ENCODE measurements at regions not wholly inside any gene's neighbourhood (a gene's known extent, or its start where the extent isn't known, plus 50 kb on each side); places are given as distances from the start of the nearest gene placed in this dataset.

DNA sequence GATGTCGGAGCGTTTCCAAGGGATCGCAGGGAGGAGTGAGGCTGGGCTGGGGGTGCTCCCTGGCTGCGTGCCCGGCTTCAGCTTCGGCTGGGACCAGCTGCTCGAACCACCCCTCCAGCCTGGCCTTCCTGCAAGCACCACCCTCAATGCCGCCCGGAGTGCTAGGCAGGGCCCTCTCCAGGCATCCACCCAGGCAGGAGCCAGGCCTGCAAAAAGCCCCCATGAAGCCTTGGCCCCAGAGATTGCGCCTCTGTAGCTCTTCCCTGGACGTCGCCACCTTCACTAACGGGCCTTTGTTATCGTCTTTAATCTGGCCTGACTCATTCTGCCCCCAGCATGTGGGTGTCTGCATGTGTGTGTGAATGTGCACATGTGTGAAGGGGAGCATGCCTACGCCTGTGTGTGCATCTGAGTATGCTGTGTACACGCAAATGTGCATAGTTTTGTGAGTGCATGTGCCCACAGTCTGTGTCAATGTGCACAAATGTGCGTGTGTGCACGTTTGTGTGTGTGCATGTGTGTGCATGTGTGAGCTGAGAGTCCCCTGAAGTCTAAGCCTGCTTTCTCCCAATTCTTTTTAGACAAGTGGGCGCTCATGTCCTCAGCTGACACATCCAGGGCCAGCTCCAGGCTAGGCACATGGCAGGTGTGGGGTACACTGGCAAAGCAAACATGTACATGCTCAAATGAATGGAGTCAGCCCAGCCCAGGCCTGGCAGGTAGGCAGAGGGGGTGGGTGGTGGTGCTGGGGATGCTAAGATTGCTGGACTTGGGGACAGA, 195.4 kb upstream of the C14orf180 start:
- no peak for ATAC-seq
- Histone ChIP-seq H3K4me1 (no peaks in the 10 kb centered on the region), H3K4me2 (no peak overlapping the region), H3K27ac (no peak overlapping the region), H3K9me3 (peaks cover 19% of the 10 kb centered on the region; the same call in 2 of the 3 replicates), H3K4me3 (no peak overlapping the region)
- TF ChIP-seq CBX2 (IDR thresholded peaks at IDR 0.05; ENCODE audit: borderline replicate concordance, low read depth) (no peak), POLR2A (IDR thresholded peaks at IDR 0.05; ENCODE audit: low read length) (no peak)
- FAIRE-seq, result no peak
- ChIA-PET POLR2A (no interaction called here), CTCF (interaction anchor here (0.9 kb wide), 1 partner anchor 14 kb away, joined by 3 read pairs; no protein-coding TSS in a partner anchor)
- 50% methylated on average over 9 of the region's 19 CpGs for WGBS (ENCODE audit: missing lambda C conversion rate)
- no peak for DNase-seq (ENCODE audit: low read depth in 1 of 2, low spot score in 1 of 2)

DNA sequence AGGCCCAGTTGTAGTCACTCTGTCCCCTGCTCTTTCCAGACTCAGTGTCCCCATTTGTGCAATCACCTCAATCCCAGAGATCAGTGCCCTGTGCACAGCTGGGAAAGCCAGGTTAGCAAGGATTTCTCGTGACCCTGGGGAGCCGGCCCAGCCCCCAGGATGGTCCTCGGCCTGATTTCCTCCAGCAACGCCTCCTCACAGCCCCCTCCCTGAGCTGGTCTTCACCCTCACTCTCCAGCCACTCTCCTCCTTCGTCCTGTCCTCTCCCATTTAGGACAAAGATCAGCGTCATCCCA, 194.8 kb upstream of the C14orf180 start:
- Histone ChIP-seq H3K9me3 (peaks cover 19% of the 10 kb centered on the region; the same call in 2 of the 3 replicates), H3K27ac (no peak overlapping the region), H3K4me3 (no peak overlapping the region), H3K4me2 (no peak overlapping the region), H3K4me1 (no peaks in the 10 kb centered on the region)
- ATAC-seq (no peak), DNase-seq (ENCODE audit: low read depth in 1 of 2, low spot score in 1 of 2) (no peak), FAIRE-seq (no peak)
- TF ChIP-seq JUN (IDR thresholded peaks at IDR 0.05), result no peak
- no peak for TF ChIP-seq SMC3 (IDR thresholded peaks at IDR 0.05)
- no peak for TF ChIP-seq HOXB5 (CRISPR knock-in tag; IDR thresholded peaks at IDR 0.05)
- TF ChIP-seq, protein P1, sequence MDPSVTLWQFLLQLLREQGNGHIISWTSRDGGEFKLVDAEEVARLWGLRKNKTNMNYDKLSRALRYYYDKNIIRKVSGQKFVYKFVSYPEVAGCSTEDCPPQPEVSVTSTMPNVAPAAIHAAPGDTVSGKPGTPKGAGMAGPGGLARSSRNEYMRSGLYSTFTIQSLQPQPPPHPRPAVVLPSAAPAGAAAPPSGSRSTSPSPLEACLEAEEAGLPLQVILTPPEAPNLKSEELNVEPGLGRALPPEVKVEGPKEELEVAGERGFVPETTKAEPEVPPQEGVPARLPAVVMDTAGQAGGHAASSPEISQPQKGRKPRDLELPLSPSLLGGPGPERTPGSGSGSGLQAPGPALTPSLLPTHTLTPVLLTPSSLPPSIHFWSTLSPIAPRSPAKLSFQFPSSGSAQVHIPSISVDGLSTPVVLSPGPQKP (IDR thresholded peaks at IDR 0.05; ENCODE audit: low read depth, low read length), result no peak
- TF ChIP-seq ESRRA (IDR thresholded peaks at IDR 0.05; ENCODE audit: borderline replicate concordance, low read length), result no peak
- TF ChIP-seq CEBPB (IDR thresholded peaks at IDR 0.05), result no peak
- TF ChIP-seq ZNF302 (CRISPR knock-in tag; IDR thresholded peaks at IDR 0.05), result no peak
- TF ChIP-seq, protein P2, sequence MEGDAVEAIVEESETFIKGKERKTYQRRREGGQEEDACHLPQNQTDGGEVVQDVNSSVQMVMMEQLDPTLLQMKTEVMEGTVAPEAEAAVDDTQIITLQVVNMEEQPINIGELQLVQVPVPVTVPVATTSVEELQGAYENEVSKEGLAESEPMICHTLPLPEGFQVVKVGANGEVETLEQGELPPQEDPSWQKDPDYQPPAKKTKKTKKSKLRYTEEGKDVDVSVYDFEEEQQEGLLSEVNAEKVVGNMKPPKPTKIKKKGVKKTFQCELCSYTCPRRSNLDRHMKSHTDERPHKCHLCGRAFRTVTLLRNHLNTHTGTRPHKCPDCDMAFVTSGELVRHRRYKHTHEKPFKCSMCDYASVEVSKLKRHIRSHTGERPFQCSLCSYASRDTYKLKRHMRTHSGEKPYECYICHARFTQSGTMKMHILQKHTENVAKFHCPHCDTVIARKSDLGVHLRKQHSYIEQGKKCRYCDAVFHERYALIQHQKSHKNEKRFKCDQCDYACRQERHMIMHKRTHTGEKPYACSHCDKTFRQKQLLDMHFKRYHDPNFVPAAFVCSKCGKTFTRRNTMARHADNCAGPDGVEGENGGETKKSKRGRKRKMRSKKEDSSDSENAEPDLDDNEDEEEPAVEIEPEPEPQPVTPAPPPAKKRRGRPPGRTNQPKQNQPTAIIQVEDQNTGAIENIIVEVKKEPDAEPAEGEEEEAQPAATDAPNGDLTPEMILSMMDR (IDR thresholded peaks at IDR 0.05), result no peak
- no peak for TF ChIP-seq HOXA7 (CRISPR knock-in tag; IDR thresholded peaks at IDR 0.05)
- TF ChIP-seq, protein P3, sequence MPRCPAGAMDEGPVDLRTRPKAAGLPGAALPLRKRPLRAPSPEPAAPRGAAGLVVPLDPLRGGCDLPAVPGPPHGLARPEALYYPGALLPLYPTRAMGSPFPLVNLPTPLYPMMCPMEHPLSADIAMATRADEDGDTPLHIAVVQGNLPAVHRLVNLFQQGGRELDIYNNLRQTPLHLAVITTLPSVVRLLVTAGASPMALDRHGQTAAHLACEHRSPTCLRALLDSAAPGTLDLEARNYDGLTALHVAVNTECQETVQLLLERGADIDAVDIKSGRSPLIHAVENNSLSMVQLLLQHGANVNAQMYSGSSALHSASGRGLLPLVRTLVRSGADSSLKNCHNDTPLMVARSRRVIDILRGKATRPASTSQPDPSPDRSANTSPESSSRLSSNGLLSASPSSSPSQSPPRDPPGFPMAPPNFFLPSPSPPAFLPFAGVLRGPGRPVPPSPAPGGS (IDR thresholded peaks at IDR 0.05), result no peak
- no peak for TF ChIP-seq HEYL (CRISPR knock-in tag; IDR thresholded peaks at IDR 0.05)
- TF ChIP-seq EP300 (IDR thresholded peaks at IDR 0.05), result no peak
- 44% methylated on average over 6 of the region's 6 CpGs for WGBS (ENCODE audit: missing lambda C conversion rate)
- POLR2A ChIA-PET, result no interaction called here
- CTCF ChIA-PET, result no interaction called here

DNA sequence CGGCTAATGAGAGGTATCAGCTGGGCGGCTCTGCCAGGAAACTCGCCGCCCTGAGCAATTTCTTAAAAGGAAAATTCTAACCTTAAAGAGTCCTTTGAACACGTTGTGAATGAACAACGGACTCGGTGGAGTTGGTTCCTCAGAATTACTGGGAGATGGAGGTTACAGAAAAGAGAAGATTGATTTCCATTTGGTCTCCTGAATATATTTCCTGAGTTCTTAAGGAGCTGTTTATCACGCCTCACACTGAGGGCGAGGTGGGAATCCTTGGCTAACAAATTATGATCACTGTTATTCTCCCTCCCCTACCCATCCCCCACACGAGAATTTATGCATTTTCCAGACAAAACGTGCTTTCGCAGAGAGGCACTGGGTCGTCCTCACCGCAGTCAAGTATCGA, 194.5 kb upstream of the C14orf180 start:
- ATAC-seq, result no peak
- ChIA-PET POLR2A (no interaction called here), CTCF (no interaction called here)
- H3K9me3 ChIP-seq, result peaks cover 19% of the 10 kb centered on the region; the same call in 2 of the 3 replicates
- no peak overlapping the region for H3K4me2 ChIP-seq
- H3K4me1 ChIP-seq, result no peaks in the 10 kb centered on the region
- 48% methylated on average over 15 of the region's 15 CpGs for WGBS (ENCODE audit: missing lambda C conversion rate)
- no peak overlapping the region for H3K27ac ChIP-seq
- TF ChIP-seq, protein P4, sequence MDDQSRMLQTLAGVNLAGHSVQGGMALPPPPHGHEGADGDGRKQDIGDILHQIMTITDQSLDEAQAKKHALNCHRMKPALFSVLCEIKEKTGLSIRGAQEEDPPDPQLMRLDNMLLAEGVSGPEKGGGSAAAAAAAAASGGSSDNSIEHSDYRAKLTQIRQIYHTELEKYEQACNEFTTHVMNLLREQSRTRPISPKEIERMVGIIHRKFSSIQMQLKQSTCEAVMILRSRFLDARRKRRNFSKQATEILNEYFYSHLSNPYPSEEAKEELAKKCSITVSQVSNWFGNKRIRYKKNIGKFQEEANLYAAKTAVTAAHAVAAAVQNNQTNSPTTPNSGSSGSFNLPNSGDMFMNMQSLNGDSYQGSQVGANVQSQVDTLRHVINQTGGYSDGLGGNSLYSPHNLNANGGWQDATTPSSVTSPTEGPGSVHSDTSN (IDR thresholded peaks at IDR 0.05), result no peak
- TF ChIP-seq CEBPB (IDR thresholded peaks at IDR 0.05) (no peak), ZSCAN20 (CRISPR knock-in tag; IDR thresholded peaks at IDR 0.05) (no peak), EHF (CRISPR knock-in tag; IDR thresholded peaks at IDR 0.05) (no peak)
- TF ChIP-seq, protein P5, sequence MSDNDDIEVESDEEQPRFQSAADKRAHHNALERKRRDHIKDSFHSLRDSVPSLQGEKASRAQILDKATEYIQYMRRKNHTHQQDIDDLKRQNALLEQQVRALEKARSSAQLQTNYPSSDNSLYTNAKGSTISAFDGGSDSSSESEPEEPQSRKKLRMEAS (IDR thresholded peaks at IDR 0.05), result no peak
- TF ChIP-seq, protein P6, sequence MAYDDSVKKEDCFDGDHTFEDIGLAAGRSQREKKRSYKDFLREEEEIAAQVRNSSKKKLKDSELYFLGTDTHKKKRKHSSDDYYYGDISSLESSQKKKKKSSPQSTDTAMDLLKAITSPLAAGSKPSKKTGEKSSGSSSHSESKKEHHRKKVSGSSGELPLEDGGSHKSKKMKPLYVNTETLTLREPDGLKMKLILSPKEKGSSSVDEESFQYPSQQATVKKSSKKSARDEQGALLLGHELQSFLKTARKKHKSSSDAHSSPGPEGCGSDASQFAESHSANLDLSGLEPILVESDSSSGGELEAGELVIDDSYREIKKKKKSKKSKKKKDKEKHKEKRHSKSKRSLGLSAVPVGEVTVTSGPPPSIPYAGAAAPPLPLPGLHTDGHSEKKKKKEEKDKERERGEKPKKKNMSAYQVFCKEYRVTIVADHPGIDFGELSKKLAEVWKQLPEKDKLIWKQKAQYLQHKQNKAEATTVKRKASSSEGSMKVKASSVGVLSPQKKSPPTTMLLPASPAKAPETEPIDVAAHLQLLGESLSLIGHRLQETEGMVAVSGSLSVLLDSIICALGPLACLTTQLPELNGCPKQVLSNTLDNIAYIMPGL (CRISPR knock-in tag; IDR thresholded peaks at IDR 0.05; ENCODE audit: borderline replicate concordance), result no peak
- TF ChIP-seq, protein P1 (IDR thresholded peaks at IDR 0.05; ENCODE audit: low read depth, low read length), result no peak
- no peak for FAIRE-seq
- DNase-seq (ENCODE audit: low read depth in 1 of 2, low spot score in 1 of 2), result no peak
- no peak overlapping the region for H3K4me3 ChIP-seq

Data from A549 (cell line).